ENCODE measurements at regions not wholly inside any gene's neighbourhood (a gene's known extent, or its start where the extent isn't known, plus 50 kb on each side); places are given as distances from the start of the nearest gene placed in this dataset.
"Not testable (repeated sequence)": the region's sequence is repeated elsewhere in the genome, so short reads cannot be mapped to it uniquely, and the experiment has no call there.

GRCh38 chr6:48638796-48639195 is 527.8 kb upstream of the PTCHD4 start:
- peaks cover 17% of the 10 kb centered on the region for H3K9me3 Mint-ChIP-seq (ENCODE audit: insufficient read depth)
- DNase-seq; H3K4me1 Mint-ChIP-seq (ENCODE audit: low read depth); POLR2A ChIA-PET; H3K36me3 Mint-ChIP-seq (ENCODE audit: low read depth); ATAC-seq; H3K27me3 Mint-ChIP-seq (ENCODE audit: low read depth); H3K27ac Mint-ChIP-seq; CTCF ChIA-PET; H3K4me3 Mint-ChIP-seq: not testable (repeated sequence)

GRCh38 chr6:48630511-48630910 is 519.5 kb upstream of the PTCHD4 start:
- H3K4me3 Mint-ChIP-seq = no peak overlapping the region
- POLR2A ChIA-PET = no interaction called here
- no peaks in the 10 kb centered on the region for H3K27me3 Mint-ChIP-seq (ENCODE audit: low read depth)
- no peak for ATAC-seq
- no peaks in the 10 kb centered on the region for H3K4me1 Mint-ChIP-seq (ENCODE audit: low read depth)
- no peaks in the 10 kb centered on the region for H3K9me3 Mint-ChIP-seq (ENCODE audit: insufficient read depth)
- DNase-seq = no peak
- CTCF ChIA-PET = no interaction called here
- no peaks in the 10 kb centered on the region for H3K36me3 Mint-ChIP-seq (ENCODE audit: low read depth)
- H3K27ac Mint-ChIP-seq = no peak overlapping the region

- Mint-ChIP-seq H3K4me1 (ENCODE audit: low read depth) (no peaks in the 10 kb centered on the region), H3K4me3 (no peak overlapping the region), H3K27ac (no peak overlapping the region), H3K27me3 (ENCODE audit: low read depth) (no peaks in the 10 kb centered on the region), H3K9me3 (ENCODE audit: insufficient read depth) (no peaks in the 10 kb centered on the region), H3K36me3 (ENCODE audit: low read depth) (no peaks in the 10 kb centered on the region)
- CTCF ChIA-PET = no interaction called here
- DNase-seq (no peak), ATAC-seq (no peak)
- POLR2A ChIA-PET = no interaction called here
Observed at GRCh38 chr6:48628316-48628715, 517.3 kb upstream of the PTCHD4 start.

- ATAC-seq (no peak), DNase-seq (no peak)
- CTCF ChIA-PET = no interaction called here
- H3K27ac Mint-ChIP-seq = no peak overlapping the region
- H3K9me3 Mint-ChIP-seq (ENCODE audit: insufficient read depth) = no peaks in the 10 kb centered on the region
- no peak overlapping the region for H3K4me3 Mint-ChIP-seq
- no peaks in the 10 kb centered on the region for H3K4me1 Mint-ChIP-seq (ENCODE audit: low read depth)
- POLR2A ChIA-PET = no interaction called here
- no peaks in the 10 kb centered on the region for H3K36me3 Mint-ChIP-seq (ENCODE audit: low read depth)
- no peaks in the 10 kb centered on the region for H3K27me3 Mint-ChIP-seq (ENCODE audit: low read depth)
Observed at GRCh38 chr6:48626421-48626820, 515.4 kb upstream of the PTCHD4 start.

GRCh38 chr6:48624631-48625030 is 513.6 kb upstream of the PTCHD4 start:
- CTCF ChIA-PET = no interaction called here
- Mint-ChIP-seq H3K9me3 (ENCODE audit: insufficient read depth) (no peaks in the 10 kb centered on the region), H3K27ac (no peak overlapping the region)

GRCh38 chr6:48619771-48620170 is 508.8 kb upstream of the PTCHD4 start:
- ChIA-PET CTCF (no interaction called here), POLR2A (no interaction called here)
- no peak overlapping the region for H3K27ac Mint-ChIP-seq
- no peaks in the 10 kb centered on the region for H3K4me1 Mint-ChIP-seq (ENCODE audit: low read depth)
- H3K27me3 Mint-ChIP-seq (ENCODE audit: low read depth) = no peaks in the 10 kb centered on the region
- ATAC-seq = no peak
- no peaks in the 10 kb centered on the region for H3K36me3 Mint-ChIP-seq (ENCODE audit: low read depth)
- no peak overlapping the region for H3K4me3 Mint-ChIP-seq
- H3K9me3 Mint-ChIP-seq (ENCODE audit: insufficient read depth) = peaks cover 5% of the 10 kb centered on the region
- no peak for DNase-seq

More at GRCh38 chr6:48624631-48625030, 513.6 kb upstream of the PTCHD4 start:
- Mint-ChIP-seq H3K36me3 (ENCODE audit: low read depth) (no peaks in the 10 kb centered on the region), H3K4me1 (ENCODE audit: low read depth) (no peaks in the 10 kb centered on the region), H3K27me3 (ENCODE audit: low read depth) (no peaks in the 10 kb centered on the region), H3K4me3 (no peak overlapping the region)
- DNase-seq = no peak
- ATAC-seq = no peak
- POLR2A ChIA-PET = no interaction called here

GRCh38 chr6:48615041-48615440 is 504.0 kb upstream of the PTCHD4 start:
- H3K4me3 Mint-ChIP-seq = no peak overlapping the region
- peaks cover 5% of the 10 kb centered on the region for H3K9me3 Mint-ChIP-seq (ENCODE audit: insufficient read depth)
- ATAC-seq (no peak), DNase-seq (no peak)
- POLR2A ChIA-PET = no interaction called here
- H3K27ac Mint-ChIP-seq = no peak overlapping the region
- H3K36me3 Mint-ChIP-seq (ENCODE audit: low read depth) = no peaks in the 10 kb centered on the region
- no peaks in the 10 kb centered on the region for H3K27me3 Mint-ChIP-seq (ENCODE audit: low read depth)
- CTCF ChIA-PET = no interaction called here
- H3K4me1 Mint-ChIP-seq (ENCODE audit: low read depth) = no peaks in the 10 kb centered on the region

- POLR2A ChIA-PET = no interaction called here
- DNase-seq = no peak
- Mint-ChIP-seq H3K4me1 (ENCODE audit: low read depth) (no peaks in the 10 kb centered on the region), H3K4me3 (no peak overlapping the region), H3K27ac (no peak overlapping the region), H3K27me3 (ENCODE audit: low read depth) (no peaks in the 10 kb centered on the region), H3K9me3 (ENCODE audit: insufficient read depth) (peaks cover 5% of the 10 kb centered on the region), H3K36me3 (ENCODE audit: low read depth) (no peaks in the 10 kb centered on the region)
- no peak for ATAC-seq
- CTCF ChIA-PET = no interaction called here
Observed at GRCh38 chr6:48614326-48614725, 503.3 kb upstream of the PTCHD4 start.

GRCh38 chr6:48613231-48613949 is 502.4 kb upstream of the PTCHD4 start:
- POLR2A ChIA-PET = no interaction called here
- Mint-ChIP-seq H3K36me3 (ENCODE audit: low read depth) (no peaks in the 10 kb centered on the region), H3K27ac (no peak overlapping the region), H3K27me3 (ENCODE audit: low read depth) (no peaks in the 10 kb centered on the region), H3K9me3 (ENCODE audit: insufficient read depth) (peaks cover 5% of the 10 kb centered on the region), H3K4me1 (ENCODE audit: low read depth) (no peaks in the 10 kb centered on the region), H3K4me3 (no peak overlapping the region)
- no peak for DNase-seq
- CTCF ChIA-PET = no interaction called here
- ATAC-seq = no peak

GRCh38 chr6:48611332-48611731 is 500.3 kb upstream of the PTCHD4 start:
- H3K27me3 Mint-ChIP-seq (ENCODE audit: low read depth) = no peaks in the 10 kb centered on the region
- H3K4me1 Mint-ChIP-seq (ENCODE audit: low read depth) = no peaks in the 10 kb centered on the region
- ChIA-PET POLR2A (no interaction called here), CTCF (no interaction called here)
- DNase-seq = no peak
- no peaks in the 10 kb centered on the region for H3K36me3 Mint-ChIP-seq (ENCODE audit: low read depth)
- H3K27ac Mint-ChIP-seq = no peak overlapping the region
- ATAC-seq = no peak
- no peak overlapping the region for H3K4me3 Mint-ChIP-seq
- H3K9me3 Mint-ChIP-seq (ENCODE audit: insufficient read depth) = no peaks in the 10 kb centered on the region

GRCh38 chr6:48610846-48611245 is 499.8 kb upstream of the PTCHD4 start:
- H3K36me3 Mint-ChIP-seq (ENCODE audit: low read depth) = no peaks in the 10 kb centered on the region
- H3K9me3 Mint-ChIP-seq (ENCODE audit: insufficient read depth) = no peaks in the 10 kb centered on the region
- no peak for DNase-seq
- no peak overlapping the region for H3K4me3 Mint-ChIP-seq
- H3K4me1 Mint-ChIP-seq (ENCODE audit: low read depth) = no peaks in the 10 kb centered on the region
- no peak for ATAC-seq
- no peaks in the 10 kb centered on the region for H3K27me3 Mint-ChIP-seq (ENCODE audit: low read depth)
- POLR2A ChIA-PET = no interaction called here
- CTCF ChIA-PET = no interaction called here
- H3K27ac Mint-ChIP-seq = no peak overlapping the region

- ATAC-seq = no peak
- H3K27me3 Mint-ChIP-seq (ENCODE audit: low read depth) = no peaks in the 10 kb centered on the region
- no peak overlapping the region for H3K4me3 Mint-ChIP-seq
- POLR2A ChIA-PET = no interaction called here
- CTCF ChIA-PET = no interaction called here
- H3K27ac Mint-ChIP-seq = no peak overlapping the region
- no peaks in the 10 kb centered on the region for H3K9me3 Mint-ChIP-seq (ENCODE audit: insufficient read depth)
- no peaks in the 10 kb centered on the region for H3K4me1 Mint-ChIP-seq (ENCODE audit: low read depth)
- H3K36me3 Mint-ChIP-seq (ENCODE audit: low read depth) = no peaks in the 10 kb centered on the region
- no peak for DNase-seq
Observed at GRCh38 chr6:48606618-48607017, 495.6 kb upstream of the PTCHD4 start.

GRCh38 chr6:48597951-48598350 is 487.0 kb upstream of the PTCHD4 start:
- POLR2A ChIA-PET = no interaction called here
- Mint-ChIP-seq H3K27me3 (ENCODE audit: low read depth) (no peaks in the 10 kb centered on the region), H3K4me1 (ENCODE audit: low read depth) (no peaks in the 10 kb centered on the region), H3K9me3 (ENCODE audit: insufficient read depth) (peaks cover 4% of the 10 kb centered on the region), H3K4me3 (no peak overlapping the region), H3K27ac (no peak overlapping the region), H3K36me3 (ENCODE audit: low read depth) (no peaks in the 10 kb centered on the region)
- CTCF ChIA-PET = no interaction called here
- DNase-seq (no peak), ATAC-seq (no peak)

All from activated CD8-positive, alpha-beta T cell treated with anti-CD3 and anti-CD28 coated beads, Interleukin-2, amount 10 ng/mL, durations not matched to agents 7 days and 5 days (primary cell).